ENCODE measurements at regions not wholly inside any gene's neighbourhood (a gene's known extent, or its start where the extent isn't known, plus 50 kb on each side); places are given as distances from the start of the nearest gene placed in this dataset.

DNA sequence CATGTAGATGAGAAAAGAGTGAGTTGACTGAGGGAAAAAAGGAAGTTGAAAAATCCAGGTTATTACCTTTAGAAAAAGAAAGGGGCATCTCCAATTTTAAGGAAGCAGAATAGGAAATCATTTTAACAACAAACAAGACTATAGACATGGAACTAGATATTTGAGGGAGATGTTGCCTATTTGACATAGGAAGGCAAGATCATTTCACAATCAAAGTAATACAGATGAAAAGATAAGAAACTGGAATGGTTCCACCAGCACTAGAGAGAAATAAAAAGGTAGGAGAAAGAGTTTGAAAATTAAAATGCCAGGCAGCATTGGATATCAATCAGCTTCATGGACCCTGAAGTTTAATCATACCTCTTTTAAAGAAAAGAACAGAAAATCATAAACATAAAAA, 881.0 kb upstream of the MGAT4C start:
- CTCF ChIA-PET: no interaction called here
- no peaks in the 10 kb centered on the region for H3K4me1 ChIP-seq (ENCODE audit: control insufficient read depth, insufficient read depth, low read length)
- H3K4me3 ChIP-seq (ENCODE audit: low read depth, low read length): no peak overlapping the region
- POLR2A ChIA-PET: no interaction called here
- no peaks in the 10 kb centered on the region for H3K36me3 ChIP-seq (ENCODE audit: control insufficient read depth in 2 of 2, insufficient read depth in 1 of 2, low read length in 2 of 2)
- H3K9me3 ChIP-seq (ENCODE audit: control insufficient read depth, insufficient read depth, low read depth, low read length): no peaks in the 10 kb centered on the region
- H3K27ac ChIP-seq (ENCODE audit: extremely low read depth, low read depth, low read length): no peak overlapping the region
- TF ChIP-seq ZNF157 (tag by site-specific recombination; IDR thresholded peaks at IDR 0.05): no peak
- no peak for TF ChIP-seq ZNF350 (tag by site-specific recombination; IDR thresholded peaks at IDR 0.05)
- TF ChIP-seq, protein P1, sequence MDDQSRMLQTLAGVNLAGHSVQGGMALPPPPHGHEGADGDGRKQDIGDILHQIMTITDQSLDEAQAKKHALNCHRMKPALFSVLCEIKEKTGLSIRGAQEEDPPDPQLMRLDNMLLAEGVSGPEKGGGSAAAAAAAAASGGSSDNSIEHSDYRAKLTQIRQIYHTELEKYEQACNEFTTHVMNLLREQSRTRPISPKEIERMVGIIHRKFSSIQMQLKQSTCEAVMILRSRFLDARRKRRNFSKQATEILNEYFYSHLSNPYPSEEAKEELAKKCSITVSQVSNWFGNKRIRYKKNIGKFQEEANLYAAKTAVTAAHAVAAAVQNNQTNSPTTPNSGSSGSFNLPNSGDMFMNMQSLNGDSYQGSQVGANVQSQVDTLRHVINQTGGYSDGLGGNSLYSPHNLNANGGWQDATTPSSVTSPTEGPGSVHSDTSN (CRISPR knock-in tag; IDR thresholded peaks at IDR 0.05): no peak
- TF ChIP-seq ZNF138 (tag by site-specific recombination; IDR thresholded peaks at IDR 0.05; ENCODE audit: borderline replicate concordance): no peak
- no peak for TF ChIP-seq ZNF548 (tag by site-specific recombination; IDR thresholded peaks at IDR 0.05)
- TF ChIP-seq, protein P2, sequence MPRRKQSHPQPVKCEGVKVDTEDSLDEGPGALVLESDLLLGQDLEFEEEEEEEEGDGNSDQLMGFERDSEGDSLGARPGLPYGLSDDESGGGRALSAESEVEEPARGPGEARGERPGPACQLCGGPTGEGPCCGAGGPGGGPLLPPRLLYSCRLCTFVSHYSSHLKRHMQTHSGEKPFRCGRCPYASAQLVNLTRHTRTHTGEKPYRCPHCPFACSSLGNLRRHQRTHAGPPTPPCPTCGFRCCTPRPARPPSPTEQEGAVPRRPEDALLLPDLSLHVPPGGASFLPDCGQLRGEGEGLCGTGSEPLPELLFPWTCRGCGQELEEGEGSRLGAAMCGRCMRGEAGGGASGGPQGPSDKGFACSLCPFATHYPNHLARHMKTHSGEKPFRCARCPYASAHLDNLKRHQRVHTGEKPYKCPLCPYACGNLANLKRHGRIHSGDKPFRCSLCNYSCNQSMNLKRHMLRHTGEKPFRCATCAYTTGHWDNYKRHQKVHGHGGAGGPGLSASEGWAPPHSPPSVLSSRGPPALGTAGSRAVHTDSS (tag by site-specific recombination; IDR thresholded peaks at IDR 0.05): no peak
- TF ChIP-seq, protein P3, sequence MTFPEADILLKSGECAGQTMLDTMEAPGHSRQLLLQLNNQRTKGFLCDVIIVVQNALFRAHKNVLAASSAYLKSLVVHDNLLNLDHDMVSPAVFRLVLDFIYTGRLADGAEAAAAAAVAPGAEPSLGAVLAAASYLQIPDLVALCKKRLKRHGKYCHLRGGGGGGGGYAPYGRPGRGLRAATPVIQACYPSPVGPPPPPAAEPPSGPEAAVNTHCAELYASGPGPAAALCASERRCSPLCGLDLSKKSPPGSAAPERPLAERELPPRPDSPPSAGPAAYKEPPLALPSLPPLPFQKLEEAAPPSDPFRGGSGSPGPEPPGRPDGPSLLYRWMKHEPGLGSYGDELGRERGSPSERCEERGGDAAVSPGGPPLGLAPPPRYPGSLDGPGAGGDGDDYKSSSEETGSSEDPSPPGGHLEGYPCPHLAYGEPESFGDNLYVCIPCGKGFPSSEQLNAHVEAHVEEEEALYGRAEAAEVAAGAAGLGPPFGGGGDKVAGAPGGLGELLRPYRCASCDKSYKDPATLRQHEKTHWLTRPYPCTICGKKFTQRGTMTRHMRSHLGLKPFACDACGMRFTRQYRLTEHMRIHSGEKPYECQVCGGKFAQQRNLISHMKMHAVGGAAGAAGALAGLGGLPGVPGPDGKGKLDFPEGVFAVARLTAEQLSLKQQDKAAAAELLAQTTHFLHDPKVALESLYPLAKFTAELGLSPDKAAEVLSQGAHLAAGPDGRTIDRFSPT (tag by site-specific recombination; IDR thresholded peaks at IDR 0.05): no peak
- no peak for TF ChIP-seq RBAK (tag by site-specific recombination; IDR thresholded peaks at IDR 0.05)
- no peak for TF ChIP-seq ZNF544 (tag by site-specific recombination; IDR thresholded peaks at IDR 0.05)
- no peak for TF ChIP-seq ZNF776 (tag by site-specific recombination; IDR thresholded peaks at IDR 0.05; ENCODE audit: borderline replicate concordance)
- no peak for TF ChIP-seq ZNF239 (tag by site-specific recombination; IDR thresholded peaks at IDR 0.05)
- TF ChIP-seq, protein P4, sequence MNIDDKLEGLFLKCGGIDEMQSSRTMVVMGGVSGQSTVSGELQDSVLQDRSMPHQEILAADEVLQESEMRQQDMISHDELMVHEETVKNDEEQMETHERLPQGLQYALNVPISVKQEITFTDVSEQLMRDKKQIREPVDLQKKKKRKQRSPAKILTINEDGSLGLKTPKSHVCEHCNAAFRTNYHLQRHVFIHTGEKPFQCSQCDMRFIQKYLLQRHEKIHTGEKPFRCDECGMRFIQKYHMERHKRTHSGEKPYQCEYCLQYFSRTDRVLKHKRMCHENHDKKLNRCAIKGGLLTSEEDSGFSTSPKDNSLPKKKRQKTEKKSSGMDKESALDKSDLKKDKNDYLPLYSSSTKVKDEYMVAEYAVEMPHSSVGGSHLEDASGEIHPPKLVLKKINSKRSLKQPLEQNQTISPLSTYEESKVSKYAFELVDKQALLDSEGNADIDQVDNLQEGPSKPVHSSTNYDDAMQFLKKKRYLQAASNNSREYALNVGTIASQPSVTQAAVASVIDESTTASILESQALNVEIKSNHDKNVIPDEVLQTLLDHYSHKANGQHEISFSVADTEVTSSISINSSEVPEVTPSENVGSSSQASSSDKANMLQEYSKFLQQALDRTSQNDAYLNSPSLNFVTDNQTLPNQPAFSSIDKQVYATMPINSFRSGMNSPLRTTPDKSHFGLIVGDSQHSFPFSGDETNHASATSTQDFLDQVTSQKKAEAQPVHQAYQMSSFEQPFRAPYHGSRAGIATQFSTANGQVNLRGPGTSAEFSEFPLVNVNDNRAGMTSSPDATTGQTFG (tag by site-specific recombination; IDR thresholded peaks at IDR 0.05; ENCODE audit: borderline replicate concordance): no peak
- no peak for TF ChIP-seq ZFP41 (tag by site-specific recombination; IDR thresholded peaks at IDR 0.05; ENCODE audit: borderline replicate concordance)

DNA sequence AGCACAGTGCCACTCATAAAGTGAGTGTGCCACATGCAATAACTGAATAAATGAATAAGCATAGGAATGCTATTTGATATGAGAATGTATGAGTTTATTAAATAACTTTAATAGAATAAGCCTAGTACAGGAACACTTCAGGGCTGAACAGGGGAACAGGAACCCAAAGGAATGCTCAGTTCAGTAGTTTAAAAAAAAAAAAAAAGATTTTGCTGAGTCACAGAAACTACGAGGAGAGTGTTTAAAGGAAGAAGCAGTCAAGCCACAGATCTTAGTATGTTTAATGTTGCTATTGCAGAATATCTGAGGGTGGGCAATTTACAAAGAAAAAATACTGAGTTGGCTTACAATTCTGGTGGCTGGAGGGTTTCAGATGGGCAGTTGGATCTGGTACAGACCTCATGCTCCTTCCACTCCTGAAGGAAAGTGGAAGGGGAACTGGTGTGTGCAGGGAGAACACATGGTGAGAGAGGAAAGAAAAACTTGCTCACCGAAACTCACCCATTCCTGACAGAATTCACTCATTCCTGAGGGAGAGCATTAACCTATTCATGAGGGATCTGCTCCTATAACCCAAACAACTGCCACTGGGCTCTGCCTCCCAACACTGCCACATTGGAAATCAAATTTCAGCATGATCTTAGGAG, 880.3 kb upstream of the MGAT4C start:
- POLR2A ChIA-PET: no interaction called here
- TF ChIP-seq ZNF473 (tag by site-specific recombination; IDR thresholded peaks at IDR 0.05) (no peak), YY2 (tag by site-specific recombination; IDR thresholded peaks at IDR 0.05) (no peak), ZNF112 (tag by site-specific recombination; IDR thresholded peaks at IDR 0.05) (no peak), ZNF274 (IDR thresholded peaks at IDR 0.05; ENCODE audit: low read length) (no peak), ZNF274 (tag by site-specific recombination; IDR thresholded peaks at IDR 0.05; ENCODE audit: borderline replicate concordance) (no peak), ZNF610 (tag by site-specific recombination; IDR thresholded peaks at IDR 0.05; ENCODE audit: borderline replicate concordance) (no peak), ZNF571 (tag by site-specific recombination; IDR thresholded peaks at IDR 0.05) (no peak), KLF10 (tag by site-specific recombination; IDR thresholded peaks at IDR 0.05) (no peak), ZNF529 (tag by site-specific recombination; IDR thresholded peaks at IDR 0.05; ENCODE audit: insufficient replicate concordance) (no peak)
- TF ChIP-seq, protein P5, sequence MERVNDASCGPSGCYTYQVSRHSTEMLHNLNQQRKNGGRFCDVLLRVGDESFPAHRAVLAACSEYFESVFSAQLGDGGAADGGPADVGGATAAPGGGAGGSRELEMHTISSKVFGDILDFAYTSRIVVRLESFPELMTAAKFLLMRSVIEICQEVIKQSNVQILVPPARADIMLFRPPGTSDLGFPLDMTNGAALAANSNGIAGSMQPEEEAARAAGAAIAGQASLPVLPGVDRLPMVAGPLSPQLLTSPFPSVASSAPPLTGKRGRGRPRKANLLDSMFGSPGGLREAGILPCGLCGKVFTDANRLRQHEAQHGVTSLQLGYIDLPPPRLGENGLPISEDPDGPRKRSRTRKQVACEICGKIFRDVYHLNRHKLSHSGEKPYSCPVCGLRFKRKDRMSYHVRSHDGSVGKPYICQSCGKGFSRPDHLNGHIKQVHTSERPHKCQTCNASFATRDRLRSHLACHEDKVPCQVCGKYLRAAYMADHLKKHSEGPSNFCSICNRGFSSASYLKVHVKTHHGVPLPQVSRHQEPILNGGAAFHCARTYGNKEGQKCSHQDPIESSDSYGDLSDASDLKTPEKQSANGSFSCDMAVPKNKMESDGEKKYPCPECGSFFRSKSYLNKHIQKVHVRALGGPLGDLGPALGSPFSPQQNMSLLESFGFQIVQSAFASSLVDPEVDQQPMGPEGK (tag by site-specific recombination; IDR thresholded peaks at IDR 0.05): no peak

More for the DNA sequence above, 880.3 kb upstream of the MGAT4C start:
- no peak overlapping the region for H3K4me3 ChIP-seq (ENCODE audit: low read depth, low read length)
- CTCF ChIA-PET: no interaction called here
- no peak overlapping the region for H3K27ac ChIP-seq (ENCODE audit: extremely low read depth, low read depth, low read length)
- no peaks in the 10 kb centered on the region for H3K36me3 ChIP-seq (ENCODE audit: control insufficient read depth in 2 of 2, insufficient read depth in 1 of 2, low read length in 2 of 2)
- H3K9me3 ChIP-seq (ENCODE audit: control insufficient read depth, insufficient read depth, low read depth, low read length): no peaks in the 10 kb centered on the region
- no peaks in the 10 kb centered on the region for H3K4me1 ChIP-seq (ENCODE audit: control insufficient read depth, insufficient read depth, low read length)
